KMS-11 (cell line): ENCODE measurements at regions not wholly inside any gene's neighbourhood (a gene's known extent, or its start where the extent isn't known, plus 50 kb on each side); places are given as distances from the start of the nearest gene placed in this dataset.
"Not testable (repeated sequence)": the region's sequence is repeated elsewhere in the genome, so short reads cannot be mapped to it uniquely, and the experiment has no call there.

Experiments used
- H2AFZ ChIP-seq: fragments of 200-600 bp; sonication (generic); 2 replicates; pipeline ENCODE4 v1.6.1; 2016; ENCODE audit warnings: antibody characterized with exemption, mixed run types, low read depth
- H3K27ac ChIP-seq: fragments of 200-600 bp; sonication (generic); 2 replicates; pipeline ENCODE4 v1.6.1; 2016; ENCODE audit warnings: mild to moderate bottlenecking, mixed run types
- H3K27me3 ChIP-seq: fragments of 200-600 bp; sonication (generic); 2 replicates; pipeline ENCODE4 v1.6.1; 2017; ENCODE audit warnings: mild to moderate bottlenecking, low read depth, mixed run types, moderate library complexity; ENCODE audit not compliant: insufficient read depth
- H3K36me3 ChIP-seq: fragments of 200-600 bp; sonication (generic); 2 replicates; pipeline ENCODE4 v1.6.1; 2017; ENCODE audit warnings: mild to moderate bottlenecking, mixed run types; ENCODE audit not compliant: insufficient read depth
- H3K4me1 ChIP-seq: fragments of 200-600 bp; sonication (generic); 2 replicates; pipeline ENCODE4 v1.6.1; 2016; ENCODE audit warnings: mild to moderate bottlenecking, low read depth, mixed run types; ENCODE audit not compliant: poor library complexity, severe bottlenecking
- H3K4me2 ChIP-seq: fragments of 200-600 bp; sonication (generic); 2 replicates; pipeline ENCODE4 v1.7.0; 2016; ENCODE audit warnings: mild to moderate bottlenecking, mixed run types
- H3K4me3 ChIP-seq: fragments of 200-600 bp; sonication (generic); IDR thresholded peaks from 2 replicates; pipeline ENCODE4 v1.6.1; 2017; ENCODE audit warnings: low read depth, low read length, mixed read lengths; ENCODE audit not compliant: insufficient read depth
- H3K79me2 ChIP-seq: fragments of 200-600 bp; sonication (generic); 2 replicates; pipeline ENCODE4 v1.6.1; 2016; ENCODE audit warnings: low read depth, mixed run types; ENCODE audit not compliant: insufficient read depth
- H3K9ac ChIP-seq: fragments of 200-600 bp; sonication (generic); 2 replicates; pipeline ENCODE4 v1.6.1; 2016; ENCODE audit warnings: mild to moderate bottlenecking, mixed run types
- H4K20me1 ChIP-seq: fragments of 200-600 bp; sonication (generic); 2 replicates; pipeline ENCODE4 v1.6.1; 2016; ENCODE audit warnings: mild to moderate bottlenecking, mixed run types; ENCODE audit not compliant: insufficient read depth
- CTCF ChIP-seq: fragments of 200-600 bp; sonication (generic); conservative IDR thresholded peaks from 2 replicates; pipeline ENCODE4 v1.6.1; 2017; ENCODE audit warnings: low read depth, mild to moderate bottlenecking, antibody characterized with exemption, low read length, moderate library complexity, mixed read lengths

- Histone ChIP-seq H3K27ac (no peak overlapping the region), H2AFZ (no peak overlapping the region), H3K27me3 (no peaks in the 10 kb centered on the region), H3K4me3 (no peak overlapping the region), H3K4me1 (no peaks in the 10 kb centered on the region), H3K36me3 (no peaks in the 10 kb centered on the region), H3K9ac (no peak overlapping the region), H3K79me2 (no peaks in the 10 kb centered on the region), H4K20me1 (no peaks in the 10 kb centered on the region), H3K4me2 (no peak overlapping the region)
- TF ChIP-seq CTCF: no peak
Measured at GRCh38 chr2:236353594-236353942, 89.4 kb upstream of the ASB18 start.

- Histone ChIP-seq H3K4me1 (no peaks in the 10 kb centered on the region), H3K4me3 (no peak overlapping the region), H3K27ac (no peak overlapping the region), H2AFZ (no peak overlapping the region), H3K79me2 (no peaks in the 10 kb centered on the region), H3K4me2 (no peak overlapping the region), H3K27me3 (no peaks in the 10 kb centered on the region), H4K20me1 (no peaks in the 10 kb centered on the region), H3K9ac (no peak overlapping the region), H3K36me3 (no peaks in the 10 kb centered on the region)
- TF ChIP-seq CTCF: no peak
Measured at GRCh38 chr2:236354056-236354940, 90.1 kb upstream of the ASB18 start.

GRCh38 chr2:236354973-236355595 lies 90.9 kb upstream of the ASB18 start:
- H3K9ac ChIP-seq: no peak overlapping the region
- H3K4me2 ChIP-seq: no peak overlapping the region
- no peak overlapping the region for H3K27ac ChIP-seq
- H3K79me2 ChIP-seq: no peaks in the 10 kb centered on the region
- H4K20me1 ChIP-seq: no peaks in the 10 kb centered on the region
- H3K36me3 ChIP-seq: no peaks in the 10 kb centered on the region
- TF ChIP-seq CTCF: no peak
- H3K4me3 ChIP-seq: no peak overlapping the region
- no peaks in the 10 kb centered on the region for H3K4me1 ChIP-seq
- H2AFZ ChIP-seq: no peak overlapping the region
- no peaks in the 10 kb centered on the region for H3K27me3 ChIP-seq

GRCh38 chr2:236355911-236356310 lies 91.7 kb upstream of the ASB18 start:
- no peaks in the 10 kb centered on the region for H3K36me3 ChIP-seq

GRCh38 chr2:236356321-236356720 lies 92.1 kb upstream of the ASB18 start:
- not testable (repeated sequence) for H3K4me1 ChIP-seq, H4K20me1 ChIP-seq, H3K27ac ChIP-seq, H2AFZ ChIP-seq, H3K9ac ChIP-seq, H3K4me3 ChIP-seq, H3K79me2 ChIP-seq, H3K27me3 ChIP-seq, H3K4me2 ChIP-seq, H3K36me3 ChIP-seq

More at GRCh38 chr2:236355911-236356310, 91.7 kb upstream of the ASB18 start:
- no peak overlapping the region for H3K4me2 ChIP-seq
- no peak overlapping the region for H3K4me3 ChIP-seq
- H2AFZ ChIP-seq: no peak overlapping the region
- no peak overlapping the region for H3K9ac ChIP-seq
- no peaks in the 10 kb centered on the region for H4K20me1 ChIP-seq
- no peaks in the 10 kb centered on the region for H3K4me1 ChIP-seq
- no peaks in the 10 kb centered on the region for H3K79me2 ChIP-seq
- TF ChIP-seq CTCF: no peak
- no peak overlapping the region for H3K27ac ChIP-seq
- H3K27me3 ChIP-seq: no peaks in the 10 kb centered on the region

GRCh38 chr2:236358482-236358881 lies 94.3 kb upstream of the ASB18 start:
- not testable (repeated sequence) for H3K79me2 ChIP-seq, H3K9ac ChIP-seq, H3K4me1 ChIP-seq, H3K36me3 ChIP-seq, H4K20me1 ChIP-seq, H3K27ac ChIP-seq, H3K4me2 ChIP-seq, H3K4me3 ChIP-seq, H3K27me3 ChIP-seq, H2AFZ ChIP-seq
